NT2/D1 (cell line): ENCODE measurements at regions not wholly inside any gene's neighbourhood (a gene's known extent, or its start where the extent isn't known, plus 50 kb on each side); places are given as distances from the start of the nearest gene placed in this dataset.

ENCODE experiments used
- SUZ12 ChIP-seq: IDR thresholded peaks from 2 replicates; pipeline ENCODE4 v1.6.1; 2011; ENCODE audit not compliant: insufficient read length, insufficient read depth; ENCODE audit errors: extremely low read depth
- YY1 ChIP-seq: IDR thresholded peaks from 2 replicates; pipeline ENCODE4 v1.6.1; 2011; ENCODE audit not compliant: insufficient read length, insufficient read depth

DNA sequence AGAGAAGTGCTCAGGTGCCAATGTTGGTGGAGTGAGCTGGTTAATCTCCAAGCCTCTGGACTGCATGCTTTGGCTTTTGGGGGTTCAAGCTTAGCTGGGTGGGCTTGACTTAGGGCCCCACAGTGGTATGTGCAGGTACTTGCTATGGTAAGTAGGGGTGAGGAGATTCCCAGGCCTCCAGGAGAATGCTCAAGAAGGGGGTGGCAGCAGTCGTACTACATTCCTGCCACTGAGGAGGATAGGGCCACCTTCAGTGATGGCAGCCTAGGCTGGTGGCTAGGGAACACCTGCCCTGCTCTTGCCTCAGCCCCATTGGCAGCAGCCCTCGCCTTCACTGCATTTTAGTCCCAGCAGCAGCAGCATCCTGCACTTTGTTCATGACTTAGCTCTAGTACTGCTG lies 55.6 kb upstream of the MYL1 start:
- TF ChIP-seq SUZ12 (no peak), YY1 (no peak)
